MM.1S (cell line): ENCODE measurements at regions not wholly inside any gene's neighbourhood (a gene's known extent, or its start where the extent isn't known, plus 50 kb on each side); places are given as distances from the start of the nearest gene placed in this dataset.

Experiments used
- DNase-seq: peaks from one replicate; pipeline ENCODE4 v3.0.0-alpha.2; 2015
- H2AFZ ChIP-seq: fragments of 300-600 bp; sonication (generic); 2 replicates; pipeline ENCODE4 v1.6.0; 2016; ENCODE audit warnings: antibody characterized with exemption, low read length
- H3F3A ChIP-seq: fragments of 300-600 bp; sonication (generic); 2 replicates; pipeline ENCODE4 v1.6.1; 2016; ENCODE audit warnings: mild to moderate bottlenecking, antibody characterized with exemption, low read length, moderate library complexity, mixed read lengths; ENCODE audit not compliant: insufficient read depth
- H3K27ac ChIP-seq: fragments of 300-600 bp; sonication (generic); 2 replicates; pipeline ENCODE4 v1.5.1; 2016; ENCODE audit warnings: mild to moderate bottlenecking, low read length
- H3K27me3 ChIP-seq: fragments of 300-600 bp; sonication (generic); replicated peaks from 2 replicates; pipeline ENCODE4 v1.6.0; 2016; ENCODE audit warnings: low read length; ENCODE audit not compliant: insufficient read depth
- H3K36me3 ChIP-seq: fragments of 300-600 bp; sonication (generic); replicated peaks from 2 replicates; pipeline ENCODE4 v1.6.1; 2016; ENCODE audit warnings: mild to moderate bottlenecking, low read length, mixed read lengths; ENCODE audit not compliant: insufficient read depth
- H3K4me1 ChIP-seq: fragments of 300-600 bp; sonication (generic); 2 replicates; pipeline ENCODE4 v1.6.1; 2016; ENCODE audit warnings: low read length, mixed read lengths
- H3K4me2 ChIP-seq: fragments of 300-600 bp; sonication (generic); 2 replicates; pipeline ENCODE4 v1.6.0; 2016; ENCODE audit warnings: low read depth, low read length
- H3K4me3 ChIP-seq: fragments of 300-600 bp; sonication (generic); 2 replicates; pipeline ENCODE4 v1.5.1; 2016; ENCODE audit warnings: low read length, mixed read lengths
- H3K79me2 ChIP-seq: fragments of 300-600 bp; sonication (generic); 2 replicates; pipeline ENCODE4 v1.6.1; 2016; ENCODE audit warnings: mixed run types, low read length, mixed read lengths
- H3K9ac ChIP-seq: fragments of 300-600 bp; sonication (generic); 2 replicates; pipeline ENCODE4 v1.6.1; 2016; ENCODE audit warnings: low read length, mixed read lengths
- H3K9me2 ChIP-seq: fragments of 300-600 bp; sonication (generic); replicated peaks from 2 replicates; pipeline ENCODE4 v1.6.1; 2016; ENCODE audit warnings: mild to moderate bottlenecking, low read length, mixed read lengths; ENCODE audit not compliant: insufficient read depth
- H3K9me3 ChIP-seq: fragments of 300-600 bp; sonication (generic); replicated peaks from 2 replicates; pipeline ENCODE4 v1.6.1; 2016; ENCODE audit warnings: mild to moderate bottlenecking, low read length, mixed read lengths; ENCODE audit not compliant: insufficient read depth
- H4K20me1 ChIP-seq: fragments of 300-600 bp; sonication (generic); 2 replicates; pipeline ENCODE4 v1.6.1; 2016; ENCODE audit warnings: mild to moderate bottlenecking, low read length, moderate library complexity, mixed read lengths; ENCODE audit not compliant: insufficient read depth
- EZH2 ChIP-seq: fragments of 300-600 bp; sonication (generic); optimal IDR thresholded peaks from 2 replicates; pipeline ENCODE3; 2017; ENCODE audit warnings: low read depth, mild to moderate bottlenecking, antibody characterized with exemption, low read length, mixed read lengths
- EZH2phosphoT487 ChIP-seq: fragments of 300-600 bp; sonication (generic); IDR thresholded peaks from 2 replicates; pipeline ENCODE4 v1.6.1; 2018; ENCODE audit warnings: antibody characterized with exemption, low read length
- TF ChIP-seq, protein P1 (sequence below): fragments of 300-600 bp; sonication (generic); IDR thresholded peaks from 2 replicates; pipeline ENCODE4 v1.5.1; 2016; ENCODE audit warnings: antibody characterized with exemption, low read length, mixed read lengths

- no peaks in the 10 kb centered on the region for H4K20me1 ChIP-seq
- no peaks in the 10 kb centered on the region for H3K79me2 ChIP-seq
- TF ChIP-seq EZH2phosphoT487 (no peak), EZH2 (no peak)
- TF ChIP-seq, protein P1, sequence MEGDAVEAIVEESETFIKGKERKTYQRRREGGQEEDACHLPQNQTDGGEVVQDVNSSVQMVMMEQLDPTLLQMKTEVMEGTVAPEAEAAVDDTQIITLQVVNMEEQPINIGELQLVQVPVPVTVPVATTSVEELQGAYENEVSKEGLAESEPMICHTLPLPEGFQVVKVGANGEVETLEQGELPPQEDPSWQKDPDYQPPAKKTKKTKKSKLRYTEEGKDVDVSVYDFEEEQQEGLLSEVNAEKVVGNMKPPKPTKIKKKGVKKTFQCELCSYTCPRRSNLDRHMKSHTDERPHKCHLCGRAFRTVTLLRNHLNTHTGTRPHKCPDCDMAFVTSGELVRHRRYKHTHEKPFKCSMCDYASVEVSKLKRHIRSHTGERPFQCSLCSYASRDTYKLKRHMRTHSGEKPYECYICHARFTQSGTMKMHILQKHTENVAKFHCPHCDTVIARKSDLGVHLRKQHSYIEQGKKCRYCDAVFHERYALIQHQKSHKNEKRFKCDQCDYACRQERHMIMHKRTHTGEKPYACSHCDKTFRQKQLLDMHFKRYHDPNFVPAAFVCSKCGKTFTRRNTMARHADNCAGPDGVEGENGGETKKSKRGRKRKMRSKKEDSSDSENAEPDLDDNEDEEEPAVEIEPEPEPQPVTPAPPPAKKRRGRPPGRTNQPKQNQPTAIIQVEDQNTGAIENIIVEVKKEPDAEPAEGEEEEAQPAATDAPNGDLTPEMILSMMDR, result no peak
- H3K9me2 ChIP-seq, result no peaks in the 10 kb centered on the region
- H3K27ac ChIP-seq, result no peak overlapping the region
- no peak for DNase-seq
- H3F3A ChIP-seq, result no peaks in the 10 kb centered on the region
- H3K4me2 ChIP-seq, result no peak overlapping the region
- H3K9me3 ChIP-seq, result no peaks in the 10 kb centered on the region
- no peak overlapping the region for H3K9ac ChIP-seq
- H3K36me3 ChIP-seq, result no peaks in the 10 kb centered on the region
- peaks cover 60% of the 10 kb centered on the region for H3K27me3 ChIP-seq
- H3K4me1 ChIP-seq, result no peaks in the 10 kb centered on the region
- no peak overlapping the region for H3K4me3 ChIP-seq
- H2AFZ ChIP-seq, result no peak overlapping the region
Measured at GRCh38 chr19:33883859-33884519, 87.3 kb downstream of the KCTD15 start.

DNA sequence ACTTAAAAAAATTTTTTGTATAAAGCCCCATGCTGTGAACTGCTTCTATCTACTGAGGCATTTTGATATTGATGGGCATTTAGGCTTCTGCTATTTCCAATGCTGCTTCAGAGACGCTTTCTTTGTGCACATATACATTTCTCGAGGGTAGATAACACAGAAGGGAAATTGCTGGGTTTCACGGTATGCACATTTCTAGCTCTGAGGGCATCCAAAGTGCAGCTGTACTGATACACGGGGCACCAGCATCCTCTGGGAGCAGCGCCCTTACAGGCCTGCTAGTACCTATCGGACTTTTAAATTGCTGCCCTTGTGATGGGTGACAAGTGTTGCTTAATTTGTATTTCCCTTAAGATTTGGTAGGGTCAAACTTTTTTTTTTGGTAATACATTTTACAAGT, 88.6 kb downstream of the KCTD15 start:
- H3K4me2 ChIP-seq, result no peak overlapping the region
- H3K36me3 ChIP-seq, result no peaks in the 10 kb centered on the region
- DNase-seq, result no peak
- H3K79me2 ChIP-seq, result no peaks in the 10 kb centered on the region
- H3K27me3 ChIP-seq, result peaks cover 66% of the 10 kb centered on the region
- TF ChIP-seq EZH2phosphoT487 (no peak), EZH2 (no peak)
- H3K9me3 ChIP-seq, result no peaks in the 10 kb centered on the region
- H3F3A ChIP-seq, result no peaks in the 10 kb centered on the region
- no peak overlapping the region for H3K27ac ChIP-seq
- H3K9me2 ChIP-seq, result no peaks in the 10 kb centered on the region
- no peaks in the 10 kb centered on the region for H4K20me1 ChIP-seq
- no peak overlapping the region for H3K4me3 ChIP-seq
- no peaks in the 10 kb centered on the region for H3K4me1 ChIP-seq
- no peak overlapping the region for H2AFZ ChIP-seq
- H3K9ac ChIP-seq, result no peak overlapping the region

- Histone ChIP-seq H3K4me3 (no peak overlapping the region), H3K9ac (no peak overlapping the region), H3F3A (no peaks in the 10 kb centered on the region), H3K4me2 (no peak overlapping the region), H3K4me1 (no peaks in the 10 kb centered on the region), H3K36me3 (no peaks in the 10 kb centered on the region), H4K20me1 (no peaks in the 10 kb centered on the region), H3K9me3 (no peaks in the 10 kb centered on the region), H3K27ac (no peak overlapping the region), H3K9me2 (no peaks in the 10 kb centered on the region), H2AFZ (no peak overlapping the region), H3K79me2 (no peaks in the 10 kb centered on the region), H3K27me3 (peaks cover 68% of the 10 kb centered on the region)
- TF ChIP-seq EZH2phosphoT487 (no peak), EZH2 (no peak)
- TF ChIP-seq, protein P1, result no peak
- no peak for DNase-seq
Measured at GRCh38 chr19:33887891-33888290, 91.2 kb downstream of the KCTD15 start.

DNA sequence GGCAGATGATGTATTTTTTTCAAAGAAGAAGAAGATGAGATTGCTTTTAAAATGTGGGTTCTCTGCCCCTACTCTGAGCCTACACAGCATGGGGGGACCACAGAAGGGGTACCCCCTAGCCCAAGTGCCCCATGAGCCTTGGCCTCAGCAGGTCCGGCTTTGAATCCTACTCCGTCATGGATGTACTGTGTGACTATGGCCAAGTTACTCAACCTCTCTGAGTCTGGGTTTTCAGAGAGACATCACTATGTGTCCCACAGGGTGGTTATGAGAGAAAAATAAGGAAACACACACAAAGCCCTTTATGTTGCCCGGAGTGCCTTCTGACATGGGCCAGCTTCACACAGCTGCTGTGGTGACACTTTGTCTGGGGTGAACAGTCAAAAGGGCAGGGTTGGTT, 92.0 kb downstream of the KCTD15 start:
- H3K4me3 ChIP-seq, result no peak overlapping the region
- no peak overlapping the region for H3K4me2 ChIP-seq
- H3K9me2 ChIP-seq, result no peaks in the 10 kb centered on the region

More for the DNA sequence above, 92.0 kb downstream of the KCTD15 start:
- H3K27ac ChIP-seq, result no peak overlapping the region
- no peaks in the 10 kb centered on the region for H3K4me1 ChIP-seq
- H3K79me2 ChIP-seq, result no peaks in the 10 kb centered on the region
- TF ChIP-seq, protein P1, result no peak
- H3F3A ChIP-seq, result no peaks in the 10 kb centered on the region
- no peak overlapping the region for H2AFZ ChIP-seq
- peaks cover 68% of the 10 kb centered on the region for H3K27me3 ChIP-seq
- no peaks in the 10 kb centered on the region for H4K20me1 ChIP-seq
- H3K9me3 ChIP-seq, result no peaks in the 10 kb centered on the region
- no peak for DNase-seq
- no peaks in the 10 kb centered on the region for H3K36me3 ChIP-seq
- no peak overlapping the region for H3K9ac ChIP-seq
